ENCODE measurements at regions not wholly inside any gene's neighbourhood (a gene's known extent, or its start where the extent isn't known, plus 50 kb on each side); places are given as distances from the start of the nearest gene placed in this dataset.

DNA sequence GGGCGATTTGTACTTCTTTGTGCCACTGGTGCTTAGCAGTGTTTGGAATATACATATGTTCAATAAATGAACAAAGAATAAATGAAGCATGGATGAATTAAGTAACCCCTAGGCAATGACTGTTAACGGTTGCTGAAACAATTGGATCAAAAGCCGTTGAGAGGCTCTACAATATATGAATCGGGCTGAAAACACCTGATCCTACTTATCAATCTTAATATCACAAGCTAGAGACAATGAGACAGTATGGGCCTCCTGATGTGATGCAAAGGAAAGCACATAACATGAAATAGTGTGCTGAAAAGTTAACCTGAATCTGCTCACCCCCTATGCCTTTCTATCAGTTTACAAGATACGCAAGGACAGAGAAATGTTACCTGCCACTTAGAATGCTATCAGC is 410.3 kb upstream of the RGMB start:
- Mint-ChIP-seq H3K27me3 (ENCODE audit: low read depth in 2 of 2) (no peaks in the 10 kb centered on the region), H3K36me3 (no peaks in the 10 kb centered on the region), H3K4me1 (no peaks in the 10 kb centered on the region), H3K9me3 (peaks cover 9 to 13% of the 10 kb centered on the region in 2 donors), H3K4me3 (no peak overlapping the region), H3K27ac (no peak overlapping the region)
- Histone ChIP-seq H3K4me1 (ENCODE audit: control insufficient read depth, insufficient read depth, low read length) (no peaks in the 10 kb centered on the region), H3K36me3 (ENCODE audit: control insufficient read depth, insufficient read depth, low read length) (no peaks in the 10 kb centered on the region), H3K4me3 (ENCODE audit: low read length) (no peak overlapping the region), H3K27ac (ENCODE audit: low read length) (no peak overlapping the region), H3K27me3 (ENCODE audit: control insufficient read depth, insufficient read depth, low read length) (no peaks in the 10 kb centered on the region), H3K9me3 (ENCODE audit: control insufficient read depth, insufficient read depth, low read length) (peaks cover 15% of the 10 kb centered on the region)
- ATAC-seq: no peak
- TF ChIP-seq, protein P1, sequence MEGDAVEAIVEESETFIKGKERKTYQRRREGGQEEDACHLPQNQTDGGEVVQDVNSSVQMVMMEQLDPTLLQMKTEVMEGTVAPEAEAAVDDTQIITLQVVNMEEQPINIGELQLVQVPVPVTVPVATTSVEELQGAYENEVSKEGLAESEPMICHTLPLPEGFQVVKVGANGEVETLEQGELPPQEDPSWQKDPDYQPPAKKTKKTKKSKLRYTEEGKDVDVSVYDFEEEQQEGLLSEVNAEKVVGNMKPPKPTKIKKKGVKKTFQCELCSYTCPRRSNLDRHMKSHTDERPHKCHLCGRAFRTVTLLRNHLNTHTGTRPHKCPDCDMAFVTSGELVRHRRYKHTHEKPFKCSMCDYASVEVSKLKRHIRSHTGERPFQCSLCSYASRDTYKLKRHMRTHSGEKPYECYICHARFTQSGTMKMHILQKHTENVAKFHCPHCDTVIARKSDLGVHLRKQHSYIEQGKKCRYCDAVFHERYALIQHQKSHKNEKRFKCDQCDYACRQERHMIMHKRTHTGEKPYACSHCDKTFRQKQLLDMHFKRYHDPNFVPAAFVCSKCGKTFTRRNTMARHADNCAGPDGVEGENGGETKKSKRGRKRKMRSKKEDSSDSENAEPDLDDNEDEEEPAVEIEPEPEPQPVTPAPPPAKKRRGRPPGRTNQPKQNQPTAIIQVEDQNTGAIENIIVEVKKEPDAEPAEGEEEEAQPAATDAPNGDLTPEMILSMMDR (IDR thresholded peaks at IDR 0.05): no peak
- WGBS (ENCODE audit: insufficient coverage): 82% methylated on average over 4 of the region's 5 CpGs
- intact Hi-C loops (cut with micrococcal nuclease): no loop called here
- DNase-seq: no peak

DNA sequence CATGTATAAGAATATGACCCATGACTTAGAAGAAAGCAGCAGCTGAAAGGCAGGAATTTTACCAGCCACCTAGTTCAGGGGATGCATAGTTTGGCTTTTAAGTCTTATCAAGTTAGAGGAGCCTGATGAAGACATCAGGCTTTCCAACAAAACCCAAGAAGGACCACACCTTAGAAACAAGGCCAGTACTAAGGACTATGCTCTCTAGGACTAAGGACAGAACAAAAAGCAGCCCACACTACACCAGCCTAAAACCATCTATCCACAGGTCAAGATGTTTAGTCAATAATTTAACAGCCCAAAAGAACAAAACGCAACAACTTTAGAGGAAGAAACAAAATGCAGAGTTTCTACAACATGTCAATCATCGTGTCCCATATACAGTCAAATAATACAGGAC is 408.9 kb upstream of the RGMB start:
- intact Hi-C loops (cut with micrococcal nuclease): no loop called here
- H3K4me3 ChIP-seq (ENCODE audit: low read length): no peak overlapping the region
- 96% methylated on average over 2 of the region's 2 CpGs for WGBS (ENCODE audit: insufficient coverage)
- H3K27ac ChIP-seq (ENCODE audit: low read length): no peak overlapping the region
- H3K27me3 Mint-ChIP-seq (ENCODE audit: low read depth in 2 of 2): no peaks in the 10 kb centered on the region
- H3K36me3 ChIP-seq (ENCODE audit: control insufficient read depth, insufficient read depth, low read length): no peaks in the 10 kb centered on the region
- H3K4me1 ChIP-seq (ENCODE audit: control insufficient read depth, insufficient read depth, low read length): no peaks in the 10 kb centered on the region
- no peaks in the 10 kb centered on the region for H3K27me3 ChIP-seq (ENCODE audit: control insufficient read depth, insufficient read depth, low read length)
- peaks cover 5 to 10% of the 10 kb centered on the region in 2 donors for H3K9me3 Mint-ChIP-seq
- no peaks in the 10 kb centered on the region for H3K36me3 Mint-ChIP-seq
- H3K27ac Mint-ChIP-seq: no peak overlapping the region
- ATAC-seq (no peak), DNase-seq (no peak)
- no peaks in the 10 kb centered on the region for H3K4me1 Mint-ChIP-seq
- peaks cover 15% of the 10 kb centered on the region for H3K9me3 ChIP-seq (ENCODE audit: control insufficient read depth, insufficient read depth, low read length)
- TF ChIP-seq, protein P1 (IDR thresholded peaks at IDR 0.05): no peak
- no peak overlapping the region for H3K4me3 Mint-ChIP-seq

DNA sequence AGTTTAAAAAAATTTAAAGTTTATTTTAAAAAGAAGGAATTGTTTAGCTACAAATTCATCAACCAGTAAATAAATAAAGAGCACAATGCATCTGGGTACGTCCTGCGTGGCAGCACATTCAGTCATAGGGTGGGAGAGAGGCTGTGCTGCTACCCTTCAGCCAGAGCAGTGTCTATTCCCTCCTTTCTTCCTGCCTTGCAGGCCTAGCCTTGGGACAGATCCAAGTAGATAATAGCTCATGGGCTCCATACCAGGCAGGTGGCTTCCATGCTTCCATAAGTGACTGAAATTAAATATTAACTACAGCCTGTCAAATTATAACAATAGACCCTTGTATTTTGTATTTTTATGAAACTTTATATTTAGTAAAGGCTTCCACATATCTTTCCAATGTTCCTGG is 408.3 kb upstream of the RGMB start:
- peaks cover 7 to 10% of the 10 kb centered on the region in 2 donors for H3K9me3 Mint-ChIP-seq

DNA sequence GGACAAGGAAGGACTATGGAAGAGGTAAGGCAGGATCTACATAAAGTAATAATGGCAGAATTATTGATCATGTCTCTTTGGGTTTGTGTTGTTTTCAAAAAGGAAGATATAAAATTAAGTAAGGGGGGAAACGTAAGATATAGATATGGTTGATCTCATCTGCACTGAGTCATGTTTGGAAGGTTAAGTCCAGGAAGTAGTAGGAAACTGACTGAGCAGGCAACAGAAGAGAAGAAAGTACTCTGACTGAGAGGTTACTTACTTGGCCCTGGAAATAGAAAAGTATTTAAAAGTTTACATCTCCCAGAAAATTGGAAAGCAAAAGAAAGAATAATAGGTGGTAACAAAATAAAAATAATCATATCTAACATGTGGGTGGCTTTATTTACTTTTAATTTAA is 405.3 kb upstream of the RGMB start:
- H3K9me3 ChIP-seq (ENCODE audit: control insufficient read depth, insufficient read depth, low read length): no peaks in the 10 kb centered on the region
- TF ChIP-seq, protein P1 (IDR thresholded peaks at IDR 0.05): no peak
- H3K4me3 ChIP-seq (ENCODE audit: low read length): no peak overlapping the region
- DNase-seq (no peak), ATAC-seq (no peak)
- H3K9me3 Mint-ChIP-seq: peaks cover 12 to 16% of the 10 kb centered on the region in 2 donors
- no peaks in the 10 kb centered on the region for H3K36me3 ChIP-seq (ENCODE audit: control insufficient read depth, insufficient read depth, low read length)
- H3K4me1 ChIP-seq (ENCODE audit: control insufficient read depth, insufficient read depth, low read length): no peaks in the 10 kb centered on the region
- no peaks in the 10 kb centered on the region for H3K27me3 ChIP-seq (ENCODE audit: control insufficient read depth, insufficient read depth, low read length)
- H3K27ac Mint-ChIP-seq: no peak overlapping the region
- no peaks in the 10 kb centered on the region for H3K27me3 Mint-ChIP-seq (ENCODE audit: low read depth in 2 of 2)
- WGBS (ENCODE audit: insufficient coverage): 73% methylated on average over 1 of the region's 1 CpG
- no peak overlapping the region for H3K4me3 Mint-ChIP-seq
- no peaks in the 10 kb centered on the region for H3K36me3 Mint-ChIP-seq
- no peaks in the 10 kb centered on the region for H3K4me1 Mint-ChIP-seq
- H3K27ac ChIP-seq (ENCODE audit: low read length): no peak overlapping the region
- intact Hi-C loops (cut with micrococcal nuclease): no loop called here

More for the DNA sequence above, 408.3 kb upstream of the RGMB start:
- DNase-seq: no peak
- TF ChIP-seq, protein P1 (IDR thresholded peaks at IDR 0.05): no peak
- 86% methylated on average over 2 of the region's 2 CpGs for WGBS (ENCODE audit: insufficient coverage)
- no peak overlapping the region for H3K27ac ChIP-seq (ENCODE audit: low read length)
- no peaks in the 10 kb centered on the region for H3K27me3 ChIP-seq (ENCODE audit: control insufficient read depth, insufficient read depth, low read length)
- no peaks in the 10 kb centered on the region for H3K4me1 ChIP-seq (ENCODE audit: control insufficient read depth, insufficient read depth, low read length)
- no peaks in the 10 kb centered on the region for H3K4me1 Mint-ChIP-seq
- no peaks in the 10 kb centered on the region for H3K27me3 Mint-ChIP-seq (ENCODE audit: low read depth in 2 of 2)
- no peaks in the 10 kb centered on the region for H3K36me3 ChIP-seq (ENCODE audit: control insufficient read depth, insufficient read depth, low read length)
- H3K4me3 Mint-ChIP-seq: no peak overlapping the region
- peaks cover 13% of the 10 kb centered on the region for H3K9me3 ChIP-seq (ENCODE audit: control insufficient read depth, insufficient read depth, low read length)
- H3K27ac Mint-ChIP-seq: no peak overlapping the region
- ATAC-seq: no peak
- intact Hi-C loops (cut with micrococcal nuclease): no loop called here
- H3K36me3 Mint-ChIP-seq: no peaks in the 10 kb centered on the region
- H3K4me3 ChIP-seq (ENCODE audit: low read length): no peak overlapping the region
